ENCODE measurements at regions not wholly inside any gene's neighbourhood (a gene's known extent, or its start where the extent isn't known, plus 50 kb on each side); places are given as distances from the start of the nearest gene placed in this dataset.

- CTCF ChIA-PET, result no interaction called here
- TF ChIP-seq CTCF (conservative IDR thresholded peaks at IDR 0.05; ENCODE audit: low read depth), result no peak
- POLR2A ChIA-PET (ENCODE audit: low non-redundant PET), result no interaction called here
- H3K27ac ChIP-seq, result no peak overlapping the region
- no peak for DNase-seq (ENCODE audit: low spot score)
Measured at GRCh38 chr9:131791542-131792254, 51.8 kb upstream of the RAPGEF1 start.

All from RWPE1 (cell line).